WERI-Rb-1 (cell line): ENCODE measurements at regions not wholly inside any gene's neighbourhood (a gene's known extent, or its start where the extent isn't known, plus 50 kb on each side); places are given as distances from the start of the nearest gene placed in this dataset.

ENCODE experiments used
- DNase-seq: peaks from one replicate; pipeline ENCODE4 v3.0.0-alpha.2; 2020
- H3K27ac ChIP-seq: fragments of 250-450 bp; sonication (Bioruptor Pico); 2 replicates; pipeline ENCODE4 v1.5.1; 2020; ENCODE audit warnings: mild to moderate bottlenecking, moderate library complexity
- H3K27me3 ChIP-seq: fragments of 250-450 bp; sonication (Bioruptor Pico); 2 replicates; pipeline ENCODE4 v1.5.1; 2021; ENCODE audit warnings: mild to moderate bottlenecking, low read depth, moderate library complexity; ENCODE audit not compliant: insufficient read depth, severe bottlenecking
- H3K36me3 ChIP-seq: fragments of 250-450 bp; sonication (Bioruptor Pico); 2 replicates; pipeline ENCODE4 v1.5.1; 2020; ENCODE audit warnings: mild to moderate bottlenecking, moderate library complexity
- H3K4me3 ChIP-seq: 2 replicates; pipeline ENCODE4 v1.5.1; 2011; ENCODE audit warnings: low read depth, mild to moderate bottlenecking, control low read depth, low read length
- H3K9me3 ChIP-seq: fragments of 250-450 bp; sonication (Bioruptor Pico); 2 replicates; pipeline ENCODE4 v1.5.1; 2021; ENCODE audit warnings: mild to moderate bottlenecking, moderate library complexity; ENCODE audit not compliant: severe bottlenecking
- TF ChIP-seq, protein P1 (sequence below): IDR thresholded peaks from 2 replicates; pipeline ENCODE4 v1.5.1; 2011; ENCODE audit warnings: low read depth, mild to moderate bottlenecking, control low read depth, inconsistent platforms, low read length

DNA sequence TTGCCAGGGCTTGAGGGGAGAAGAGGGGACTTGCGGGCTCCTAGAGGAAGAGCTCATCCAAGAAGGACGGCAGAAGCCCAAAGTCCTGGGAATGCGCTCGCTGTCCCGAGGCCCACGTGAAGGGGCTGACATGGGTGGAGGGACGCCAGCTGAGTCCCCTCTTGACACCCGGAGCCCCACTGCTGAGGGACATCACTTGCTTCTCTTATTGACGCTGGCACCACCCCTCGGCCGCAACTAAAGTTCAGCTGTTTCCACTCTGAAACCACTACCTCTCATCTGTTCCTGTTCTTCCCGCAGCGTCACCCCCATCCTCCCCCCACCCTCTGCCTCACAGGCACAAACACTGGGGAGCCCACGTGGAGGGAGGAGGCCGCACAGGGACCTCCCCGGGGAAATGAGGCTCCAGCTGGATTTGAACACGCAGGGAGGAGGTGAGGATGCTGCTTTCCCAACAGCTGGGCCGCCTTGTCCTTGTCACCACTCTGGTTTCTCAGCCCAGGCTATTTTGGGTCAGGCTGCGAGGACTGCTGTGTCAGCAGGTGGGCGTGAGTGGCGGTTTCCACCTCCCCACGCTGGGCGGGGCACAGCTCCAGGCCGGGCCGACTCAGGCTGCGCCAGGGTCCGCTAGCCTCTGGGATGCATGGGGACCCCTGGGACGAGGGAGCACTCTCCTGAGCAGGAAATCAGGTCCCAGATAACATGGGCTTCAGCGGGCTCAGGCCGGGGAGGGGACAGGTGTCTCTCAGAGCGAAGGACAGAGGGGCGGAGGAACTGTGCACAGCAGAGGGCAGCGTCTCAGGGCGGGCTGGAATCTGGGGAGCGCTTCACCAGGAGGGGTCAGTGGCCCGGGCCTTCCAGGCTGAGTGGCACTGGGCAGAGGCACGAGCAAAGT lies 156.3 kb downstream of the ZNF248 start:
- H3K27me3 ChIP-seq: no peaks in the 10 kb centered on the region
- no peak for DNase-seq
- H3K36me3 ChIP-seq: no peaks in the 10 kb centered on the region
- H3K9me3 ChIP-seq: no peaks in the 10 kb centered on the region
- no peak overlapping the region for H3K4me3 ChIP-seq
- H3K27ac ChIP-seq: no peak overlapping the region
- TF ChIP-seq, protein P1, sequence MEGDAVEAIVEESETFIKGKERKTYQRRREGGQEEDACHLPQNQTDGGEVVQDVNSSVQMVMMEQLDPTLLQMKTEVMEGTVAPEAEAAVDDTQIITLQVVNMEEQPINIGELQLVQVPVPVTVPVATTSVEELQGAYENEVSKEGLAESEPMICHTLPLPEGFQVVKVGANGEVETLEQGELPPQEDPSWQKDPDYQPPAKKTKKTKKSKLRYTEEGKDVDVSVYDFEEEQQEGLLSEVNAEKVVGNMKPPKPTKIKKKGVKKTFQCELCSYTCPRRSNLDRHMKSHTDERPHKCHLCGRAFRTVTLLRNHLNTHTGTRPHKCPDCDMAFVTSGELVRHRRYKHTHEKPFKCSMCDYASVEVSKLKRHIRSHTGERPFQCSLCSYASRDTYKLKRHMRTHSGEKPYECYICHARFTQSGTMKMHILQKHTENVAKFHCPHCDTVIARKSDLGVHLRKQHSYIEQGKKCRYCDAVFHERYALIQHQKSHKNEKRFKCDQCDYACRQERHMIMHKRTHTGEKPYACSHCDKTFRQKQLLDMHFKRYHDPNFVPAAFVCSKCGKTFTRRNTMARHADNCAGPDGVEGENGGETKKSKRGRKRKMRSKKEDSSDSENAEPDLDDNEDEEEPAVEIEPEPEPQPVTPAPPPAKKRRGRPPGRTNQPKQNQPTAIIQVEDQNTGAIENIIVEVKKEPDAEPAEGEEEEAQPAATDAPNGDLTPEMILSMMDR: no peak

DNA sequence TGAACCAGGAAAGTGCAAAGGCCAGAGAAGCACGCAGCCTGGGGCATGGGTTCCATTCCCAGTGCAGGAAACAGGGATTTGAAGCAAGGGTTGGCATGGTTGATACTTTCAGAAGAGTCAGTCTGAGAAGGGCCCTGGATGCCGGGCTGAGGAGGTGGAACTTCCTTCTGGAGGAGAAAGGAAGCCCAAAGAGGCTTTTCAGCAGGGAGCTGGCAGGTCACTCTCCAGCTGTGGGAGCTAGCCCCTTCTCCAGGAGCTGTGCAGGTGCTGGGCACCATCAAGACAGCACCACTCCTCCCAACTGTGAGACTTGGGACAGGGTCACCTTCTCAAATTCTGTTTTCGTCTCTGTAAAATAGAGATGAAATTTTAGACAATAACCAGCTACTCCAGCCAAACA lies 169.8 kb downstream of the ZNF248 start:
- Histone ChIP-seq H3K36me3 (no peaks in the 10 kb centered on the region), H3K27ac (no peak overlapping the region), H3K4me3 (no peak overlapping the region), H3K9me3 (no peaks in the 10 kb centered on the region), H3K27me3 (no peaks in the 10 kb centered on the region)
- DNase-seq: no peak
- TF ChIP-seq, protein P1: no peak

DNA sequence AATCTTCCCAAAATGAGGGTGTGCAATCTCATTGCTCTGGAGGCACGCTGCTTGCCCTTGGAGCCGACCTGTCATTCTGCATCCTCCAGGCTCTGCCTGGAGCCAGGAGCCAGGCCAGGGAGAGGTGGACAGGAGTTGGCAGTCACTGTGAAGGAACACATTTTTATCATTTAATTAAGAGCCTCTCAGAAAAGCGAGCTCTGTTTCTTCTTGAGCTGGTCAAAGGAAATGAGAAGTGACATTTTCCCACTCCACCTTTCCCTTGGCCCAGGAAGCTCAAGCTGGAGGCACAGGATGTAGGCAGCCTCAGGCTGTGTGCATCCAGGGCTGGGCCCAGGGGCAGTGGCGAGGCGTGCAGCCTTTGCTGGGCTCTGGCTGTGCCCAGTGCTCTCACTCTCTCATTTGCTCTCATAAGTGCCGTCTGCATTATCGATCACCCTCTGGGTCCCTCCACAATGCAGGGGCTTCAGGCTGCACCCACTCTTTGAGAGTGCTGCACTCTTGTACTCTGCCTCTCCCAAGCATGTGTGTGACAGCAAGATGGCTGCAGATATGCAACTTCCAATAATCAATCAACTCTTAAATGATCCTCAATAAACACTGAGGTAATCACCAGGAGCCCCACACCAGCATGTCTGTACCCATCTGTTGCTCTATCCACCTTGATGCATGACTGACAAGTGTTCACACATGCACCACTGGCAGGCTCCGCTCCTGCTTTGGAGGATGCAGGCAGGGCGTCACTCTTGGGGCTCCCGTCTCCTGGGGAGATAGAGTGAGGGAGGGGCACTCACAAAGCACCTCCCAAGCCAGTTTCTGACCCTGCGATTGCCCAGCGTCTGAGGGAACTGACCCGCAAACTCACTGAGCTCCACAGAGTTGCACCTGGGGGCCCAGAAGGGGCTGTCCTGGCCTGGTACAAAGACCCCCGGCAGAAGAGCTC lies 171.4 kb downstream of the ZNF248 start:
- no peaks in the 10 kb centered on the region for H3K27me3 ChIP-seq
- TF ChIP-seq, protein P1: no peak
- H3K36me3 ChIP-seq: no peaks in the 10 kb centered on the region
- H3K9me3 ChIP-seq: no peaks in the 10 kb centered on the region
- no peak for DNase-seq
- no peak overlapping the region for H3K27ac ChIP-seq
- no peak overlapping the region for H3K4me3 ChIP-seq

DNA sequence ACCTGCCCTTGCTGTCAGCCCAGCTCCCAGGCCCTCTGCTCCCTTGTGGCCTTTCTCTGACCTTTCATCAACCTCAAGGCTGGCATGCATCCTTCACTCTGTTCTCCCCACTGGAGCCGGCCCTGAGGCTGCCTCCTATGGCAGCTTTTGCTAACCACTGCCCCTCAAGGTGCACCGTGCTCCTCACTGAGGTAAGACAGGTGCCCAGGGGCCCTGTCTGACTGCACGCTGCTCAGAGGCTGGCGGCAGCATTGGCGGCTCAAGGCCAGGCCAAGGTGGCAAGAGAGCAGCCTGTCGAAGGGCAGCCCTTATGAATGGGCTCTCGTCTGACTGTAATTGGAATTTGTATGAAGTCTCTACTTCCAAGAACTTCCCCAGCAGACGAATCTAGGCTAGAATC lies 172.6 kb downstream of the ZNF248 start:
- Histone ChIP-seq H3K9me3 (no peaks in the 10 kb centered on the region), H3K4me3 (no peak overlapping the region), H3K36me3 (no peaks in the 10 kb centered on the region), H3K27ac (no peak overlapping the region), H3K27me3 (no peaks in the 10 kb centered on the region)
- TF ChIP-seq, protein P1: no peak
- DNase-seq: no peak

DNA sequence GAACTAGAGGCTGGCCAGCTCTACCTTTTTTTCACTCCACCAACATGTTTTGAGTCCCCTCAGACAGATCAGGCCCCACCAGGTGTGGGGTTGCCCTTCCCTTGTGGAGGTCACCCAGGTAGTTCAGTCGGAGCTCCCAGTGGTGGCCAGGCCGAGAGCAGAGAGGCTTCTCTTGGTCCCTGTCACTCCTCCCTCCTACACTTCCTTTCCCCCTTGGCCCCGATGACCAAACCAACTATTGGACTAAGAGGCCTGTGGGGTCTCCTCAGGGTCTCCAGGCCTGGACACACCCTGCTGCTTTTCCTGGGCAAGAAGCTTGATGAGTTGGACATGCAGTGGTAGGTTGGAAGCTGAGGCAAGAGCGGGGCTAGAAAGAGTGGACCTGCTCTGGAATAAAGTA lies 174.8 kb downstream of the ZNF248 start:
- Histone ChIP-seq H3K27ac (no peak overlapping the region), H3K27me3 (no peaks in the 10 kb centered on the region), H3K9me3 (no peaks in the 10 kb centered on the region), H3K4me3 (no peak overlapping the region), H3K36me3 (no peaks in the 10 kb centered on the region)
- DNase-seq: no peak
- TF ChIP-seq, protein P1: no peak
